HUES6 (cell line): ENCODE measurements at regions not wholly inside any gene's neighbourhood (a gene's known extent, or its start where the extent isn't known, plus 50 kb on each side); places are given as distances from the start of the nearest gene placed in this dataset.

Experiments
- H3K27ac ChIP-seq: 2 replicates; pipeline ENCODE4 v1.7.0; 2013; ENCODE audit warnings: low read depth, mild to moderate bottlenecking, low read length, inconsistent platforms
- H3K27me3 ChIP-seq: 2 replicates; pipeline ENCODE4 v1.6.1; 2013; ENCODE audit warnings: low read length; ENCODE audit not compliant: control insufficient read depth, insufficient read depth
- H3K36me3 ChIP-seq: 2 replicates; pipeline ENCODE4 v1.6.1; 2013; ENCODE audit warnings: low read length; ENCODE audit not compliant: control insufficient read depth, insufficient read depth
- H3K4me1 ChIP-seq: 2 replicates; pipeline ENCODE4 v1.6.1; 2013; ENCODE audit warnings: low read length; ENCODE audit not compliant: control insufficient read depth, insufficient read depth
- H3K4me3 ChIP-seq: 2 replicates; pipeline ENCODE4 v1.5.1; 2013; ENCODE audit warnings: low read depth, low read length
- H3K9ac ChIP-seq: one replicate; pipeline ENCODE4 v1.6.1; 2013; ENCODE audit warnings: mild to moderate bottlenecking, low read length
- H3K9me3 ChIP-seq: 2 replicates; pipeline ENCODE4 v1.6.1; 2013; ENCODE audit warnings: low read depth, low read length; ENCODE audit not compliant: control insufficient read depth, insufficient read depth

DNA sequence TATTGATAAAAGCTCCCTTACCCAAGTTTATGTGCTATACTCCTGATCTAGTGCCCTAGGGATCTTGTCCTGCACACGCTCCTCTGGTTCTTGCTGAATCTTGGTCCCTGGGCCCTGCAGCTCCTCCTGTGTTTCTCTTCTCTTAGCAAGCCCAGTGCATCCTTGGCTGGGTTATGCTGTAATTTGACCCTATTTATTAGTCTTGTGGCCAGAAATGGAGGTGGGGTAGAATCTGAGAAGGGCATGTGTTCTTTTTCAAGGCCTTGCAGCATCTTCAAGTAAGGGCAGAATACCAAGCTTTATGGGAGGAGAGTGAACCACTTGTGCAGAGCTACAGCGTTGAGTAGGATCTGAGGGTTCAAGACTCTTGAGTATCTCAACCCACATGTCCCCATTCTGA, 366.8 kb downstream of the FAM170A start:
- Histone ChIP-seq H3K27ac (no peak overlapping the region), H3K9ac (no peak overlapping the region), H3K36me3 (no peaks in the 10 kb centered on the region), H3K27me3 (no peaks in the 10 kb centered on the region), H3K4me3 (no peak overlapping the region), H3K4me1 (no peaks in the 10 kb centered on the region), H3K9me3 (no peaks in the 10 kb centered on the region)

GRCh38 chr5:120007598-120007997, 378.2 kb downstream of the FAM170A start:
- H3K27me3 ChIP-seq = no peaks in the 10 kb centered on the region
- H3K4me1 ChIP-seq = no peaks in the 10 kb centered on the region; the same call in 1 of the 2 replicates
- no peak overlapping the region for H3K4me3 ChIP-seq
- no peaks in the 10 kb centered on the region for H3K36me3 ChIP-seq
- H3K27ac ChIP-seq = no peak overlapping the region
- no peak overlapping the region for H3K9ac ChIP-seq
- no peaks in the 10 kb centered on the region for H3K9me3 ChIP-seq

DNA sequence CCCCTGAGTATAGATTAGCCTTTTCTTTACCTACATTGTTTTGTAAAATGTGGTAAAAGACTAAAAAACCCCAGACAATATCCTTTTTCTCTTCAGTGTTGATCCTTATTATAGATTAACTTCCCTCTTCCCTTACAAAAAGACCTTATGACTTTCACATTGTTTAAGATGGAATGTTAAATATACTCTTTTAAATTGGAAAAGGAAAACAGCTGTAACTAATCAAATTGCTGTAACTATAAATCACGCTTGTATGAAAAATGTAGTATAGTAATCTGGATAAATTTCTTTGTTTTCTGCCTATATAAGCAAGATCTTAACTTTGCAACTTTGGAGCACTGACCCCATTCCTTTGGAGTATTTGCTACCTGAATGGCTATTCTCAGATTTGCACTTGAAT, 383.1 kb downstream of the FAM170A start:
- Histone ChIP-seq H3K36me3 (no peaks in the 10 kb centered on the region), H3K4me1 (no peaks in the 10 kb centered on the region; the same call in 1 of the 2 replicates), H3K9me3 (no peaks in the 10 kb centered on the region), H3K27ac (no peak overlapping the region), H3K4me3 (no peak overlapping the region), H3K27me3 (no peaks in the 10 kb centered on the region), H3K9ac (no peak overlapping the region)

- Histone ChIP-seq H3K4me1 (no peaks in the 10 kb centered on the region; the same call in 1 of the 2 replicates), H3K27me3 (no peaks in the 10 kb centered on the region), H3K36me3 (no peaks in the 10 kb centered on the region), H3K9ac (no peak overlapping the region), H3K4me3 (no peak overlapping the region), H3K27ac (no peak overlapping the region), H3K9me3 (no peaks in the 10 kb centered on the region)
Observed at GRCh38 chr5:120014535-120014934, 385.2 kb downstream of the FAM170A start.

DNA sequence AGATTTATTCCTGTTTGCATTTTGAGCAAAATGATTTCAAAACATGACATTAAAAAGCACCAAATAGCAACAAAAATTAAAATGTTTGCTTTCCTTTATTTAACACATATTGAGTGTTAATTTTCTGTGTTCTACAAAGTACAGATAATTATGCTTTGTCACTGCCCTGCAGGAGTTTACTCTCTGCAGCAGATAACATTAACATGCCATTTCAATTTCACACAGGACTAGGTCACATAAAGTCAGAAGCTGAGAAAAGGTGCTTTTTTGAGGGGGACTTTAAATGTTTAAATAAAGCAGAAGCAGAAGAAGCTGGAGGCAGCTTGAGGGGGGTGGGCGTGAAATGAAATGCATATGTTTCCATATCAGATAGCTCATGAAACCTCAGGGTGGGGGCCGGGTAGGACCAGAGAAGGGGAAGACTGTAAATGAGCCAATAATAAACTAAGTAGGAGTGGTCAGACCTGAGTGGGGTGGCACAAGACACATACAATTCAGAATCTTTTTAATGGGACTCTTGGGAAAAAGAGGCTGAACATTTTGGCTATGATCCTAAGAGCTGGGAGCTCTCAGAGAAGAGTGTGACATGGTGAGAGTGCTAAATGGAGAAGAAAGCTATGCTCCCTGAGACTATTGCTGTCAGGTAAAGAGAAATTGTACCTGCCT, 387.5 kb downstream of the FAM170A start:
- H3K27ac ChIP-seq = no peak overlapping the region
- no peaks in the 10 kb centered on the region; the same call in 1 of the 2 replicates for H3K4me1 ChIP-seq
- no peak overlapping the region for H3K9ac ChIP-seq
- H3K4me3 ChIP-seq = no peak overlapping the region
- no peaks in the 10 kb centered on the region for H3K36me3 ChIP-seq
- no peaks in the 10 kb centered on the region for H3K9me3 ChIP-seq
- H3K27me3 ChIP-seq = no peaks in the 10 kb centered on the region

GRCh38 chr5:120017513-120017912, 388.2 kb downstream of the FAM170A start:
- no peak overlapping the region for H3K9ac ChIP-seq
- no peak overlapping the region for H3K27ac ChIP-seq
- no peaks in the 10 kb centered on the region; the same call in 1 of the 2 replicates for H3K4me1 ChIP-seq
- no peaks in the 10 kb centered on the region for H3K9me3 ChIP-seq
- no peaks in the 10 kb centered on the region for H3K27me3 ChIP-seq
- H3K36me3 ChIP-seq = no peaks in the 10 kb centered on the region
- no peak overlapping the region for H3K4me3 ChIP-seq

DNA sequence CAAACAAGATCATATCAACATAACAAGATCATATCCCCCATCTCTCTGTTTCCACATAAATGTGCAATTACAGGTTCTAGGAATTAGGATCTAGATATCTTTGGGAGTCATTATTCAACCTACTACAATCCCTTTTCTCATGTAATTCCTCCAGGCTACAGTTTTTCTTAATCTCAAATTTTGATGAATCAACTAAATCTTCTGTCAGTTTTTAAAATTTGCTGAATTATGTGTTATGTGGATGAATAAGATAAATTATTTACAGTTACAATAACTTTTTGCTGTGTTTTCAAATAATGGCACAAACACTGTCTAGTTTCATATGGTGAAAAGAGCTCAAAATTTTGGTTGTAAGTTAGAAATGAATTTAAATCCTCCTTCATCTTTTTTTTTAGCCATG, 405.8 kb downstream of the FAM170A start:
- Histone ChIP-seq H3K4me3 (no peak overlapping the region), H3K27me3 (no peaks in the 10 kb centered on the region), H3K9me3 (no peaks in the 10 kb centered on the region), H3K9ac (no peak overlapping the region), H3K4me1 (no peaks in the 10 kb centered on the region), H3K27ac (no peak overlapping the region), H3K36me3 (no peaks in the 10 kb centered on the region)

GRCh38 chr5:120035815-120036577, 406.6 kb downstream of the FAM170A start:
- H3K9me3 ChIP-seq = no peaks in the 10 kb centered on the region
- no peak overlapping the region for H3K4me3 ChIP-seq
- H3K27ac ChIP-seq = no peak overlapping the region

GRCh38 chr5:120037451-120037850, 408.1 kb downstream of the FAM170A start:
- Histone ChIP-seq H3K4me1 (no peaks in the 10 kb centered on the region), H3K9ac (no peak overlapping the region), H3K9me3 (no peaks in the 10 kb centered on the region), H3K27me3 (no peaks in the 10 kb centered on the region), H3K36me3 (no peaks in the 10 kb centered on the region), H3K27ac (no peak overlapping the region), H3K4me3 (no peak overlapping the region)

More at GRCh38 chr5:120035815-120036577, 406.6 kb downstream of the FAM170A start:
- Histone ChIP-seq H3K27me3 (no peaks in the 10 kb centered on the region), H3K9ac (no peak overlapping the region), H3K4me1 (no peaks in the 10 kb centered on the region), H3K36me3 (no peaks in the 10 kb centered on the region)

- Histone ChIP-seq H3K4me1 (no peaks in the 10 kb centered on the region), H3K27ac (no peak overlapping the region), H3K36me3 (no peaks in the 10 kb centered on the region), H3K4me3 (no peak overlapping the region), H3K27me3 (no peaks in the 10 kb centered on the region), H3K9ac (no peak overlapping the region), H3K9me3 (no peaks in the 10 kb centered on the region)
Observed at GRCh38 chr5:120039111-120039510, 409.8 kb downstream of the FAM170A start.

- H3K4me3 ChIP-seq = no peak overlapping the region
- H3K9me3 ChIP-seq = no peaks in the 10 kb centered on the region
- no peak overlapping the region for H3K9ac ChIP-seq
- no peaks in the 10 kb centered on the region for H3K36me3 ChIP-seq
- H3K27me3 ChIP-seq = no peaks in the 10 kb centered on the region
- H3K4me1 ChIP-seq = no peaks in the 10 kb centered on the region
- no peak overlapping the region for H3K27ac ChIP-seq
Observed at GRCh38 chr5:120043431-120043830, 414.1 kb downstream of the FAM170A start.
